HG03571 (cell line): ENCODE measurements at regions not wholly inside any gene's neighbourhood (a gene's known extent, or its start where the extent isn't known, plus 50 kb on each side); places are given as distances from the start of the nearest gene placed in this dataset.

Experiments
- ATAC-seq: cut with Tn5 transposase; IDR thresholded peaks from one replicate; pipeline ENCODE4 v1.9.1; 2021; ENCODE audit not compliant: unreplicated experiment

DNA sequence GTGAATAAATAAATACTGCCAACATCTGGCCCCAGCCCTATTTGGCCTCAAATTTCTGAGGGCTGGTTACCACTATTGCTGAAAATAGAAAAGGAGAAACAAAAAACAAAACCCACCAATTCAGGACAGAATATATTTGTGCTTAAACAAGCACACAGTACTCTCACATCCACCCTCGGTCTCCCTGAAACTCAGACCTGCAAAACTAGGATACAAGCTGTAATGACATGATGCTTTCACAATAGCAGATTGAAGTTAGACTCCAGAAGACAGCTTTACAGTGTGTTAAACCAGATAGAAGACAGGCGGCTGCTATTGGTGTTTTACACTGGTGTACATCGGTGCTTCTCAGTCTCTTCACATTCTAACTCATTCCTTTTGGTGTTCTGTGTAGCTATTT is 214.9 kb upstream of the DMRT1 start:
- ATAC-seq = no peak

DNA sequence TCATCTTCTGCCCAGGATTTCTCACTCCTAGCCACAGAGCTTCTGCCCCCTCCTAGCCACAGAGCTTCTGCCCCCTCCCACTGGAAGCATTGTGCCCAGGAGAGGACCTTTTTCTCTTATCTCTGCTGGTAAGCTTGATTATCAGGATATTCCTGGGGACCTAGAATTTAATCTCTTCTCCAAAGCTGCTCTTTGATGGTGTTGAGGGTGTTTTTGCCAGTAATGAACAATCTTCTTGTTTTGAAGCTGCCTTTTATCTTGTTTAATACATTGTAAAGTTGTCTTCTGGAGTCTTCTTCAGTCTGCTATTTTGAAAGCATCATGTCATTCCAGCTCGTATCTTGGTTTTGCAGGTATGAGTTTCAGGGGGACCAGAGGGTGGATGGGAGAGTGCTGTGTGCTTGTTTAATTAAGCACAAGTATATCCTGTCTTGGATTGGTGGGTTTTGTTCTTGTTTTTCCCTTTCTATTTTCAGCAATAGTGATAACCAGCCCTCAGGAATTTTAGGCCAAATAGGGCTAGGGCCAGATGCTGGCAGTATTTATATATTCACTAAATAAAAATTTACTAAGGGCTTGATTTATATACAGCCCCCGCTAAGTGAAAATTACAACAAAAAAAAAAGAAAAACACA is 214.0 kb upstream of the DMRT1 start:
- no peak for ATAC-seq

DNA sequence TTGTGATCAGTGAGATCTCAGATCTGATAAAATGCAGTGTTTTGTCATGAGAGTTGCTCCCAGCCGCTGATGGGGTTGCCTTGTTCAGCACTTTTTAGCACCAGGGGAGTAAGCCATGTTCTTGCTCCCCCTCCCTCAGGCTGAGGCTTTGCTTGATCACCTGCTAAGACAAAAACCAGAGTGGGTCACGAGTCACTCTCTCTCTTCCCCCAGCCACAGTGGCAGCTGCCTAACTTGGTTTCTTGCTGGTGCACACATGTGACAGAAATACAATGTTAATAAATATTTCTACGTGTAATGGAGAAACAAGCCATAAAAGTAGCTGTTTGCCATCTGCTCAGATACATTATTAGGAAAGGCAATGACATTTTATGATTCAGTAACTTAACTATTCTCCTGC is 212.4 kb upstream of the DMRT1 start:
- no peak for ATAC-seq

GRCh38 chr9:630817-631216 is 210.7 kb upstream of the DMRT1 start:
- no peak for ATAC-seq

GRCh38 chr9:631596-631995 is 209.9 kb upstream of the DMRT1 start:
- no peak for ATAC-seq

DNA sequence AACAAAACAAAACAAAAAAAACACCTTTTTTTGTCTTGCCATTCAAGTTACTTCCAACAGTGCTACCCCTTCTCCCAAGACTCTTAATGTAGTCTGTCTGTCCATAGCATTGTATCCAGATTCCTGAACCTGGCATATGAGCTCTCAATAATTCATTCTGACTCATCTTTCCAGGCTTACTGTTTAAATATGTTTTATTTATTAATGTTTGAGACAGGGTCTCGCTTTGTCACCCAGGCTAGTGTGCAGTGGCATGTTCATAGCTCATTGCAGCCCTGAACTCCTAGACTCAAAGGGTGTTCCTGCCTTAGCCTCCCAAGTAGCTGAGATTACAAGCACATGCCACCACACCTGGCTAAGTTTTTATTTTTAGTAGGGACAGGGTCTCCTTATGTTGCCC is 208.0 kb upstream of the DMRT1 start:
- ATAC-seq = no peak

GRCh38 chr9:636931-637591 is 204.4 kb upstream of the DMRT1 start:
- no peak for ATAC-seq

- no peak for ATAC-seq
Observed at GRCh38 chr9:638152-638551, 203.3 kb upstream of the DMRT1 start.

GRCh38 chr9:642014-642413 is 199.5 kb upstream of the DMRT1 start:
- ATAC-seq = no peak

- no peak for ATAC-seq
Observed at GRCh38 chr9:643966-644365, 197.5 kb upstream of the DMRT1 start.

DNA sequence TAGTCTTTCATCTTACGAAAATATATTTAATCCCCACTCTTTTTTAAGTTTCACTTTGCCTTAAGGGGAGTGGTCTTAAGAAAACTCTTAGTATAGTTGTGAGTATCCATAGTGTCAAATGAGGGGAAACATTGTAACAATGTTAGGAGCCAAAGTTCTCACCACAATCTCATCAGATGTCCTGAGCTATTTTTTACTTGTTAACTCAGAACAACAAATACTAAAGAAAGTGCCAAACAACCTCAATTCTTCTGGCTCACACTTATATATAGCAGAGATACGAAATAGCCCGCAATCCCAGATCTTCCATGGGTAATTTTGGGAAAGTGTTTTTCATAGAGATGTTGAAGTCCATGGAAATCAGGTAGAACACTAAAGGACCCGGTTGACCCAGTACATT is 194.0 kb upstream of the DMRT1 start:
- no peak for ATAC-seq

GRCh38 chr9:649128-650074 is 192.1 kb upstream of the DMRT1 start:
- no peak for ATAC-seq

DNA sequence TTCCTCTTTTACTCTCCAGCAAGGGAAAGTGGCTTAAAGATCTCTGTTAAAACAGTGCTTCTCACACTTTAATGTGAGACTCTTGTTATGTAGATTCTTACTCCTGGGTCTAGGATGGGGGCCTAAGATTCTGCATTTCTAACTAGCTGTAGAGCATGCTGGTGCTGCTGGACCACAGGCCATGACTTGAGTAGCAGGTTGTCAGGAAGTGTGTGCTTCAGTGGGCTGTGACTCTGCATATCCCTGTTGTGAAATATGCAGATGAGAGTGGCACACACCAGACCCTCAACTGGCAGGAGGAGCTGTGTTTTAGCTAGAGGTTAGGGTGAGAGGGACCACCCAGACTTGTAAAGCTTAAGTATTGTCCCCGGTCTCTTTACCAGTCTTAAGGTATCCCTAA is 191.1 kb upstream of the DMRT1 start:
- ATAC-seq = no peak

DNA sequence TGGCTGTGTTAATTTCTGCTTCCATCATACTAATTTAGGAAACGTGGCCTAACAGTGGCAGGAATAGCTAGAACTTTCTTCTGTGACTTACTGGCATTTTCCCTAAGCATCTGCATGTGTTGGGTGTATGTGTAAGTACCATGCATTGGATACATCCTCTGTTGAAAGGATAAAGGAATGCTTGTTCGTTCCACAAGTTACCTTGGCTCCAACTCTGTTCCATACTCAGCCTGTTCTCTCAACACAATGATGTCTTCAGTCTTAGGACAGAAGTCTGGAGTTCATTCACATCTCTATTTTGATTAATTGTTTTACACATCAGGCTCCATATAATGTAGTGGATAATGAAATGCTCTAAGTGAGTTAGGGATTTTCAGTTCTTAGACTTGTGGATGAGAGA is 190.1 kb upstream of the DMRT1 start:
- ATAC-seq = no peak

- ATAC-seq = no peak
Observed at GRCh38 chr9:652914-653313, 188.6 kb upstream of the DMRT1 start.

DNA sequence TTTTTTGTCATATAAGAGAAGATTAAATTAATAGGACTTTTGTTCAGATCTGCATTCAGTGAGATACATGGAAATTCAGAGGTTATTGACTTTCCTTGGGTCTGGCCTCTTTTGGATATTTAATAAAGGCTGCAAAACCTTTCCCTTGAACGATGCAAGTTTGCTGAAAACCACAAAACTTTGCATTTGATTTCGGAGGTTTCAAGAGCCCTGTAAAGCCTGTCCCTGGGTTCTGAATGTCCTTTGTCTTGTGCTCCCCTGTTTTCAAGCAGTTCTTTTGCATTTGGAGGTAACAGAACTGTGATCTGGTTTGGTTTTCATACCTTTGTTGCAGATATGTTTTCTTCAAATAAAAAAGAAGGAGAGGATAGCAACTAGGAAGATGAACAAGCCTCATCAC is 188.1 kb upstream of the DMRT1 start:
- ATAC-seq = no peak

- no peak for ATAC-seq
Observed at GRCh38 chr9:653856-654387, 187.6 kb upstream of the DMRT1 start.

DNA sequence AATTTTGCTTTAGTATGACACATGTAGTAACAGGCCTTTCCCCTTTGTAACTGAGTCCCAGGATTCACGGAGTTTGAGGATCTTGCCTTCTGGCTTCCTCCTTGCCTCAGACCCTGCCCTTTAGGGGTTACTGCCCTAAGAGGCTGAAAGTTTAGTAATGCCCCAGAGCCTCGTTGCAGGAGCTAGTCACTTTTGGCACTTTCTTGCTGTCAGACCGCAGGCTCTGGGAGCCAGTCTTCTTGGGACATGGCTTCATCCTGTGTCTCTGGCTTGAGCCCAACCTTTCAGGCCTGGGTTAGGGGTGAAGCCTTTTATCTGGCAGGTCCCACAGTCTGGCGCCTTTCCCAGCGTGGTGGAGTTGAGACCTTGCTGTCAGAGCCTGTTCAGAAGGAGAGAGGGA is 185.6 kb upstream of the DMRT1 start:
- no peak for ATAC-seq

GRCh38 chr9:656926-657568 is 184.4 kb upstream of the DMRT1 start:
- no peak for ATAC-seq

- ATAC-seq = no peak
Observed at GRCh38 chr9:659286-659685, 182.2 kb upstream of the DMRT1 start.

- no peak for ATAC-seq
Observed at GRCh38 chr9:660227-660626, 181.3 kb upstream of the DMRT1 start.
